ENCODE measurements at regions not wholly inside any gene's neighbourhood (a gene's known extent, or its start where the extent isn't known, plus 50 kb on each side); places are given as distances from the start of the nearest gene placed in this dataset.

DNA sequence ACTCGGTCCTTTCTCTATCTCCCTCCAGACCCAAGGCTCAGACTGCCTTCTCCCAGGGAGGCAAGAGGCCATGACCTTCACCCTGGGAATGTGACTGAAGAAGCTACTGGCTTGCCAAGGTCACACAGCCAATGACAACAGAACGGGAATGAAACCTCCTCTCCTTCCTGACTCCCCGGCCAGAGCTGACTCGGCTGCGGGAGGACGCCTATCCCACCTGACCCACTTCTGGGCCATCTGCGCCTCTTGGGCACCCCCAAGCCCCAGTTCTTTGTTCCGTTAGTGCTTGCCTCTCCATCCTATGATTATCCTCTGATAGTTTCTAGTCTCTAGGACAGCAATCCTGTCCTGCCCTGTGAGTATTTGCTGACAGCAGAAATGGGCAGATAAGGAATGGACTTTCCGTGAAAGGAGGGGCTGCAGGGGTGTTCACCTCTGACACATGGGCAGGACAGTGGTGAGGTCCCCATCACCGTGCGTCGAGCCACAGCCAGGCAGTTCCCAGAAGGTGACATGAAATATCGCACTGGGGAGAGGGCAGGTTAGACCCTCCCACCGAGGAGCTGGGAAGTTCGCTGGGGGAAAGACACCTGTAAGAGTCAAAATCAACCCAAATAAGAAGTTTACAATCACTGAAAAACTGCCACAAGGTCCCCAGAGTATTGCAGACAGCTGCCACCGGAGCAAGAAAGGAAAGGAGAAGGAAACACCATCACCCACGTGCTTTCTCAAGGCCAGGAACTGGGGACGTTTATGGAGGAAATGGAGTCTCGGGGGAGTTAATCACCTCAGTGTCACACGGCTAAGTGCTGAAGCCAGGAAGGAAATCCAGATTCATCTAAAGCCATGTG, 63.0 kb downstream of the INSIG1 start:
- DNase-seq, result peak; percentile 80 to 81

DNA sequence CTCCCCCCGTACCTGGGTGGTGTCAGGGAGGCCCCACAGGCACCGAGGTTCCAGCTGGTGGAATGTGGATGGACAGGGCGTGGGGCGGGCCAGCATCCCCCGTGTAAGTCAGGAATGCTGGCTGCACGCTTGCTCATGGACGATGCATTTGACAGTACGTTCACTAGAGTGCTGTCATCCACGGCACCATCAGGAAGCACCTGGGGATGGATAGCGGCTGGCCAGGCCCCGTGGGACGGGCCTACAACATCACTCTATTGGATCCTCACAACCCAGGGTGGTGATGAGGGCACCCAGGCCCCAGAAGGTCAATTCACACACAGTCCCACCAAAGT, 63.6 kb downstream of the INSIG1 start:
- no peak for DNase-seq

DNA sequence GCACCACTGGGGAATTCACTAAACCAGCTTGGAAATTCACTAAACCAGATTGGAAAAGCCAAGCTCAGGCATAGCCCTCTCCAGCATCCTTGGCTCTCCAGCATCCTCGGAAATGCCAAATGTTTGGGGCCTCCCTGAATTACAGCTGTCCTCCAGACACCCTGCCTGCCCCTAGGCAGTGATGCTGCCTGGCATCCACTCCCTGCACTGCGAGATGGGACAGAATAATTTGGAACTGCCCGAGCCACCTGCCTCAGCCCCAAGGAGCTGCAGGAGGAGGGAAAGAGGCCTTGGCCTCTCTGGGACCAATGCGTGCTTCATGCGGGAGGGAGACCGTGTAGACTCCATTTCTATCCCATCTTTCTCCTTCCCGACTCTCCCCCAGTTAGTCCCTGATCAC, 64.3 kb downstream of the INSIG1 start:
- no peak for DNase-seq

DNA sequence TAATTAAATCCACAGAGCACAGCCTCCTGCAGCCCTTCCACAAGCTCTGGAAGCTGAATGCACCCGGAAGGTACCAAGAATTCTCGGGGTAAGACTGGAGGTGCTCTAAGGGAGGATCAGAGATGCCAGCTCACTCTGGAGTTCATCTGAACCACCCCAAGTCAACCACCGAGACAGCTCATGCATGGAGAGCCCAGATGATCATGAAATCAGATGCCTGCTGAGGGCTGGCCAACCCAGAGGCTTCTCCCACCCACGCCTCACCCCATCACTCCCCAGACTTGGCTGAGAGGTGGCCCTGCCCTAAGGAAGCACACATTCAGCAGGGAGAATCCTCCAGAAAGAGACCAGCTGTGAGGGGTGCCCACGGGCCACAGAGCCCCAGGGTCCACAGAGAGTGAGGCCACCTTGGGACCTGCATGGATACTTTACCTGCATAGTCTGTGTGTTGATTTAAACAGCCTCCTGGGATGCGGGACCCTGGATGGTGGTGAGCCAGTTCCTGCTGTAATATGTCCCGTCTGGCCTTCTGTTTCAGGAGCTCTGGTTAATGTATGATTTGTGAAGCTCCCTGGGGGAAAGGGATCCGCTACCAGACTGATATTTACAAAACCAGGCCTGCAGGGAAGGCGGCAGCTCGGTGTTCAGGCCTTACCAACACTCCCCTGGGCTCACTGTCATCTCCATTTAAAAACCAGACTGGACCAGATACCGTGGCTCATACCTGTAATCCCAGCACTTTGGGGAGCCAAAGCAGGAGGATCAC, 64.9 kb downstream of the INSIG1 start:
- DNase-seq, result no peak

DNA sequence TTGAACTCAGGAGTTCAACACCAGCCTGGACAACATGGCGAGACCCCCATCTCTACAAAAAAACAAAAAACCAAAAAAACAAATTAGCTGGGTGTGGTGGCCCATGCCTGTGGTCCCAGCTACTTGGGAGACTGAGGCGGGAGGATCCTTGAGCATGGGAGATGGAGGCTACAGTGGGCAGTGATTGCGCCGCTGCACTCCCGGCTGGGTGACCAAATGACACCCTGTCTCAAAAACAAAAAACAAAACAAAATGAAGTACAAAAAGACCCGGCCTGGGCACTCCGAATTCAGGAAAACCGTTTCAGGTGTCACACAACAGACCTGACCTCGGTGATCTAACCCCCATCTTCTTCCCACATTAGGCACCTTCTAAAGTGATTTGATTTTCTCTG, 65.5 kb downstream of the INSIG1 start:
- no peak for DNase-seq

DNA sequence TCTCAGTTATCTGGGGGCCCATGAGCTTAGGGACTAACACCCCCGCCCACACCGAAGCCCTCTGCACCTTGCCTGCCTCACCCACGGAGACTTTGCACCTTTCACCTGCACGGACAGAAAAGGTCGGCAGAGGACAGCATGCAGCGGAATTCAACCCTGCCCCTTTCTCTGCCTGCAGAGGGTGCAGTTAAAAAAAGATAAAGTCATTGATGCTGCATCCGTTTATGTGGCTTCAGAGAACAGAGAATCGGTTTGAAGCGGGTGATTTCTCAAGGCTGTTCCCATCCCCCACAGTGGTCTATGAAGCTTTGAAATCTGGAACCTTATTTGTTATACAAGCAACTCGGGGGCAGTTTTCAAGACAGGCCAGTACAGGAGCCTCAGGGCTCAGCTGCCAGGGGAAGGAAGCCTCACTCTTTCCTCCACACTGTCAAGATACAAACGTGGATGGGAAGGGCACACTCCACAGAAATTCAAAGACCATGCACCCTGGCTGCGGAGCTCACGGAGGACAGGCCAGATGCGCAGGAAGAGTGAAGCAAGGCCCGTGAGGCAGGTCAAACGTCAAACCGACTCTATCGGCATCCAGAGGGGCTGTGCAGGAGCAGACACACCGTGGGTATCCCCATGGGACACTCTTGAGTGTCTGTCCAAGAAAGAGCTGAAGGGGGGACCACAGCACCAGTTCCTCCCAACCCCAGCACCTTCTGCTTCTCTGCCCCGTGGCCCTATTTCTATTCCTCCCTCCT, 66.3 kb downstream of the INSIG1 start:
- peak; percentile 83 to 90 for DNase-seq

DNA sequence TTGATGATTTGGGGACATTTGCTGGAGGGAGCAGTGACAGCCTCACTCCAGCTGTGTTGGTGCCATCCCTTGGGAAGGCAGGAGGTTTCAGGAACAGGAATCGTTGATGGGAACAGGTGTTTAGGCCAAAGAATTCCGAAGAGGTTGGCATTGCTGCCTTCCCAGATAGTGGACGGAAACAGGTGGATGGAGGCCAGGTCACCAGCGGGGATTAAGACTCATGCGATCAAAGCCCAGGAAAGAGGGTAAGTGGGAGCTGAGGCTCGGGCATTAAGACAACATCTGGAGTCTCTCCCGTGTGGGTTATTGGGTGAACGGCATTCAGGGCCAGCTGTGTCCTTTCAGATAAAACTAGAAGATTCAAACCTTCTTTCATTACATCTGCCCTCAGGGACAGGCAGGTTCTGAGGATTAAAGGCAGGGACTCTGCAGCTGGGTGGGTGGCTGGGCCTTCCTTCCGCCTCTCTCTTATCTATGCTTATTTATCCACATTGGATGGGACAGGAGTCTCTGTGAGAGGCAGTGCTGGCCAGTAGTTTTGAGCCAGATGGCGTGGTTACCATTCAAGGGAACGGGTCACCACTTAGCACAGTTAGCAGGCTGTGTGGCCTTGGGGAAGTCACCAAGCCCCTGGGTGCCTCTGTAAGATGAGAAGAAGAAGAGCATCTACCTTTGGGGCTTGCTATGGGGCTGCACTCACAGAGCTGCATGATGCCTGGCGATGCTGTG, 67.6 kb downstream of the INSIG1 start:
- DNase-seq, result no peak

DNA sequence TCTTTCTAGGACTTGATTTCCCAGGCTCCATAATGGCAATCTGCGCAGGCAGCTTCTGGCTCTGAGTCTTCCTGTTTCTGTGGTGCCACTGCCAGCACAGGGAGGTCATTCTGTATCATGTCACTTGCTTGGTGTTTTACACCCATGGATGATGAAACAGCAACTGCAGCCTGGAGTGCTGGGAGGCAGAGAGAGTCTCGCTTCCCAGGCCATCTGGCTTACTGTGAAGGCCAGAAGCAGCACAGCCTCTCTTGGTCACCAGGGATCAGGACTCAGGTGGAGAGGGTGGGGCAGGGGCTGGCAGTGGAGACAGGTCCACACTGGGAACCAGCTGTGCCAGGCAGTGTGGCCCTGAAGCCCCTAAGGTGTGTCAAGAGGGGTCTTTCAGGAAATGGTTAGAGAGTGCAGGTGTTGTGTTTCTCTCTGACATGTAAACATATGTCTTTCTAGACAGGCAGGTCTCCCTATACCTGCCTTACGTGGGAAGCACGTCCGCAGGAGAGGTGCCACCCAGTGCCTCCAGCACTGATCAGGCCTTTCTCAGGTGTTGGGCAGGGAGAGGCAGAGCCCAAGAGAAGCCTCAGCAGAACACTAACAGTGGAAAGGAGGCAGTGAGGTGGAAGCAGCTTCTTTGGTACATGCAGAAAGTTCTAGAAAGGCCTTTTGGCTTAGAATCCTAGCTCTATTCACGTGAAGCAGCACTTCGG, 71.4 kb downstream of the INSIG1 start:
- DNase-seq, result no peak

DNA sequence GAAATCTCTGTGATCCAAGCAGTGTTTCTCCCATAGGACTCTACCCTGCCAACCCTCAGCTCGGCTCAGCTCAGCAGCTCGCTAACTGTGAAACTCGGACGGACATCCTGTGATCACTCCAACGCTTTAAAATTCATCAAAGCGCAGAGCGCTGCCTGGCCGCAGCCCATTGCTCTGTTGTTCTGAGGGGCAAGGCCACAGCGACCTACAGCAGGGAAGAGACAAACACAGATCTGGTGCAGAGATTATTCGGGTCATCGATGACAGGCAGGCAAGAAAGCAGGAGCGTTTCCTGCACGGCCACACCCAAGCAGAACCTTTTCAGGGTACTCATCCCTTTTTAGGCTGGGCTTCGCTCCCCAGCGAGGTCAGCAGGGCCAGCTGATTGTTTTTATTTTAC, 72.1 kb downstream of the INSIG1 start:
- no peak for DNase-seq

DNA sequence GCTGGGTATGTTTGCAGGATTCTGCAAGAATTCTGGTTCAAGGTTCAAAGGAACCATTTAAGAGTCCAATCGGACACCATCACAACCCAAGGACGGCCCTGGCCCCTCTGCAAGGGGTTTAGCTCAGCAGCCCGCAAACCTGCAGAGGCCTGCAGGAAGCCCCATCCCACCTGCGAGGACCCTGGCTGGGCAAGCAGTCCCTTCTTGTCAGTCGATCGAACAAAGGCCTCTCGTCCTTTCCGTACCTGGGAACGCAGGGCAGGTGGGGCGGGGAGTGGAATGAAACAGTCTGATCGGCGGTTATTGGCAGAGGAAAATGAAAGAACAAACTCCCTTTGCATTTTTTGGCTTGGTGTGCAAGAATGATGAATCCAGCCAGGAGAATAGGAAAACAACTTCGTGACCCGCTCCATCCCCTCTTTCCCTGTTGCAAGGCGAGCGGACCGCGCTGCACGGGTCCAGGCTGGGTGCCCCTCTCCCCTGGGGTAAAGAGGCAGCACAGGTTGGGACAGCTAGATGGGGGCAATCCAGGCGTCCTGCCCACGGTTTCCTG, 73.7 kb downstream of the INSIG1 start:
- no peak for DNase-seq

DNA sequence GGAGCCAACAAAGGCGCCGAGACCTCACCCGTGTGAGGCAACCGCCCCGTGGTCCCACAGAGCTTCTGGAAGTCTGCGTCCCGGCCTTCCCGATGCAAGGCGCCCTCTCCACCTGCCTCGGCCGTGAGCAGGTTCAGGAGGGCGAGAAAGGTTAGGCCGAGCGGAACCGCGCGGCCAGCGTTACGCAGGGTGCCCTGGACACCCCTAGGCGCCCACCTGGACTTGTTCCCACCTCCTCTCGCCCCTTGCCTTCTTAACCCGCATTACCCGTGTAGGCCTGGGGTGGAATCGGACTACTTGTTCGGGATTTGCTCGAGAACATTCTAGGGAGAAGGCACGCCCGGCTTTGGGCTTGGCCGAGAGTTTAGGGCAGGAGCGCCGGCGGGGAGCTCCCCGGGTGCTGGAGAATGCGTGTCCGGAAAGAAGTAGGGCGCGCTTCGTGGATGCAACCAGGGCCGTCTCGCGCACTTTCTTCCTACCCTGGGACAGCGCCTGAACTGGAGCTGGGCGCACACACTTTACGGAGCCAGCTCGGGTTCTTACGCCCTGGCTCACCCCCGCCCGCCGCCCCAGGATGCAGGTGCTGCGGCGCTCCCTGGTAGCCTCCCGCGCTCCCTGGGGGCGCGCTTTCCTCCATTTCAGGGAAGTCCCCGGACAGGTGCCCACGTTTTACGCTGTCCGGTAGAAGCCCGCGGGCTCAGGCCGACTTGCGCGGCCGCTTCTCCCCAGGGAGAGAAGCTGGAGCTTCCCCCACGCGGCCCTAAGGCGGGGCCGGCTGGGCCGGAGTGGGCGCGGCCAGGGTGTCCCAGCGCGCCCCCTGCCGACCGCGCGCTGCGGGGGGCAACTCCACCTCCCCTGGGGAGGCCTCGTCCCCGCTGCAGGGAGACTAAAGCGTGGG, 74.5 kb downstream of the INSIG1 start:
- DNase-seq, result peak; percentile 40 to 46

DNA sequence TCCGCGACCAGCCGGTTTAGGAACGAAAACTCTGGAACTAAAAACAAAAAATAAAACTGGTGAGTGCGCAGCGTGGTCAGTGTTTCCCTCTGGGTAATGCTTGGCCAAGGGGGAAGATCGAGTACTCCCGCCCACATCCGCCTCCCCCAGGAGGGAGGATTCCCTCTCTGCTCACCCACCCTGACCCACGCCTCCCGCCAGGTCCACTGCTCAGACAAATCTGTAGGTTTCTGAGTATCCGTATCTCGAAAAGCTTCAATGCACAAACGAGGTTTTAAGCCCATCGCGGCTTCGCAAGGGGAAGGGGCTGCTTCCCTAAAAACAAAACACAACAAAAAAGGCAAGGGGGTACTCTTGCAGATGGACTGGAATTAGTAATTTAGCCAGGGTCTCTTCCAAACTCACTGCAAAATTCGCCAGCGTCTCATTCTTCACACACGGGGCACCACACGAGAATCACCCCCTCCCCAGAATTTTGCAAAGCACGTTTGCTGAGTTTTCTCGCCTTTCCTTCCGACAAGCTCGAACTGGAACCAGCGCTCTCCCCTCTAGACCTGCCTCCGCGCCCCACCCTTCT, 75.2 kb downstream of the INSIG1 start:
- no peak for DNase-seq

DNA sequence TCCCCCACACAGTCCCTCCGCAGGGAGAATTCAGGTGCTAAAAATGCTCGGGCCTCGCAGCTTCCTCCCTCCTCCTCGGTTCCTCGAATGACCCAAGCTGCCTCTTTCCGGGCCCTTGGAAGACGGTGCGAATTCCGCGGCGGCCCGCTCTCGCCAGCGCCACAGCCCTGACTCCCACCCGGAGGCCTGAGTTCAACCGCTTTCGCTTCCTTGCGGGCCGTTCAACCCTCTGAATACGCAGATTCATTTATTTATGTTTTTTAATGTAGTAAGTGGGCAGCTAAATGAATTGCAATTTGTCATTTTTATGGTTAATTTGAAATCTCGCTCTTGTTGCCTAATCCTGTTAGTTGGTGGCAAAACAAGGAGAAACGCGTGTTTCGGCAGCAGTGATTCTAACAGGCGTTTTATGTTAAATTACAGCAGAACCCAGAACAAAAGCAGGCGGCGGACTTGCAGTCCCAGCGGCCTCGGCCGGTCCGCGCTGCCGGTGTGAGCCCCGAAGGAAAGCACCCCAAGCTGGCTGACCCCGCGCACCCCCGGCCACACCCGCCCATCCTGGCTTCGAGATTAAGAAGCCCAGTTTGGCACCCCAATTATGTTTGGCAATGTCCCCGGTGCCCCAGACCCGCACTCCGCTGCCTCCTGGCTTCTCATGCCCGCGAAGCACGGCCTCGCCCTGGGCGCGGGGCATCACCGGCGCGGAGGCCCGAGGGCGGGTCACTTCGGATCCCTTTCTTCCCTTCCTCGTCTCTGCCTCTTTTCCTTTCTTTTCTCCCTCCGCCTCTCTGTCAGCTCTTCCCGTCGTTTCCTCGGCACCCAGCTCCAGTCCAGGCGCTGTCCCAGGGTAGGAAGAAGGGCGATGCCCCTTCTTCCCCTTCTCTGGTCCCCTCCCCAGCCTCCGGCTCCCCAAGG, 75.9 kb downstream of the INSIG1 start:
- no peak for DNase-seq

DNA sequence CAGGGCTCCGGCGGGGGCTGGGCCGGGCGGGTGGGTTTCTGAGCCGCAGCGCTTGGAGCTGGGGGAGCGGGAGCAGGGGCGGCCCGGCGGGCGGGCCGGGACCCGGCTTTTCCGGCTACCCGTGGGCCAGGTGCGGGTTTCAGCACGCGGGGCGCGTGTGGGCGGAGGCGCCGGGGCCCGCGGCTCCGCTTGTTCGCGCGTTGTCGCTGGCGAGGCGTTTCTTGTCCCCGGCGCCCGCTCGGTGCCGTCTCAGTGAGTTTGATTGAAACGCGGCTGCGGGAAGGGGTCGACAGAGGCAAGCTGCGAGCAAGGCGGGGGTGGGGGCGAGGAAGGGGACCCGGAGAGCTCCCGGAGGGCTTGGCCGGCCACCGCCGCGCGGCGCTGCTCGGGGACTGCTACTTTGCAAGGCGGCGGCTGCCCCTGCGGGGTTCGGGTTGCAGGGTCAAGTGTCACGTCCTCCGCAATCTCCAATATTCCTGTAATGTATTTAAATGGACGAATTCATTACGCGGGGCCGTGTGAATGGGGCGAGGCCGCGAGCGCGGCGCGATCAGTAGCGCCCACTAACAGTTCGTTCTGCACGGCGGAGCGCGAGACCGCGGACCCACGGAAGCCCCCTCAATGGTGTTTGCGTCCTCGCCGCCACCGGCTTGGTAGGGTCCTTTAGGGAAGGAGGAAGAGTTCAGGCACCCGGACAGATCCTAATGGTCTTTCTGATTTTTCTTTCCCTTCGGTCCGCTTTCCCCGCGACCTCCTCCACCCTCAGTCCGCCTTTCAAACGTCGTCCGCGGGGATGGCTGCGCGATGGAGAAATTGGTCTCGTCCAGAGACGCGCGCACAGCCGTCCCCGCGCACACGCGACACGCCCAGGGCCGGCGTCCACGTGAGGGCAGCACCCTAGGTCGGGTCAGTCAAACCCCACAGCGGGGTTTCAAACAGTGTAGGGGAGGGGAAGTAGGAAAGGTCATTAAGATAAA, 76.9 kb downstream of the INSIG1 start:
- DNase-seq, result no peak

DNA sequence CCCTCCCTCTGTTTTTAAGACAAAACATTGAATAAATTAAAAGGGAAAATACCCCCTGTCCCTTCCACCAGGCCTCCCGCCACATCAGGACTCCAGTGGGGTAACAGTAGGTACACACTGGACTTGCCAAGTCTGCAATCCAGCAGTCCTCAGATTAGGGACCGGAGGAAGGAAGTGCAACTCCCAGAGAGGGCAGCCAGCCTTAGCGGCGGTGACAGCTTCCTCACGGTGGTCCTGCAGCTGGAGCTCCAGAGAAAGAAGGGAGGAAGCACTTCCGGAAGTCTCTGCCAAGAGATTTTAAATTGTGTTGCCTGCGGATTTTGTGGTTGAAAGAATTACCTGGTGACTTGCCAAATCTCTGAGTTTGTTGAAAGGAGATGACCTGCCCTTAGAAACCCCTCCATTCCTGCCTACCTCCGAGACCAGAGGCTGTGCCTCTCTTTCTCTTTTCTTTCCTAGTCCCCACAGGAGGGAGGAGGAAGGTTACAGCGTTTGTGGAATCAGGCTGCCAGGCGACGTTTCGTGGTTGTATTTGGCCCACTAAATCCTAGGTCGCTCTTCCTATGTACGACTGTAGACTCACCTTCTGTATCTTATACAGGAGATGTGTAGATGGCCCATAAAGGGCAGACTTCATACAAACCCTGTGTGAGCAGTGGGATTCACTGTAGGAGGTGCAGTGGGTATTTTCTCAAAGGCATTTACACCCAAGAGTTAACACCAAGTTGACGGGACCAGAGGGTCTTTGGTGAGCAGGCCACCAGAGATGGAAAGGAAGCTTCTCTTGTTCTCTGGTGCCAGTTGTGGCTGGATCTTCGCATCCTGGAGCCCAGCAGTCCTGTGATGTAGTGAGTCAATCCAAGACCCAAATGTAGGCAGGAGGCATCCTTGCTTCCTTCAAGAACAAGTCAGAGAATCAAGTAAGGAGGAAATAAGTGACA, 77.9 kb downstream of the INSIG1 start:
- DNase-seq, result peak; percentile 55 to 56

DNA sequence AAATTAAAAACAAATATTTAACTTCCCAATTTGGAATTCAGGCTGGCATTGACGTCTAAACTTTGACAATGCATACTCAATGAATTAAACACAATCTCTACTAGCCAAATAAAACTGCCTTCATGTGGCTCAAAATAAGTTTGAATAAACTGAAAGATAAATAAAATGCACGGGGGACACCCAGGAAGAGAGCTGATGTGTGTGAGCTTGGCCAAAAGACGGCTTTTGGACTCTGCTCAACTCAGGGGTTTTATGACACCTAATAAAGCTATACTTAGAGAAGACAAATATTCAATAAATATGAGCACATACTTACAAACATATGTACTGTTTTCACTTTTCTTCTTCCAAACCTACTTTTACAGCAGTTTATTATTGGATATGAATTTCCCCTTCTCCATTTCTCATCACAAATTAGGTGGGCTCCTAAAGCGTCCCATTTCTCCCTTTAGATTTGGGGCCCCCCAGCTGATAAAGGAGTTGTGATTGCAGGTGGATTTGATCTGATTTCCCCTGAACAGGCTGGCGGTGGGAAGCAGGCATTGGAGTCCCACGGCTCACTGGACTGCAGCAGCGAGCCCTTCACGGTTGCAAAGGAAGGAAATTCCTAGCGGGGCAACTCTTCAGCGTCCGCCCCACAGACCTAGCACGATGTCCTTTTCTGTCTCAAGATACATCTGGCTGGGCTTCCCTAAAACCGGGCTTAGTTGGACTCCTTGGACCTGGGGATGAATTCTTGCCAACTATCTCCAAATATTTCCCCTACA, 79.6 kb downstream of the INSIG1 start:
- DNase-seq, result no peak
